GM21423 (cell line): ENCODE measurements at regions not wholly inside any gene's neighbourhood (a gene's known extent, or its start where the extent isn't known, plus 50 kb on each side); places are given as distances from the start of the nearest gene placed in this dataset.
"Not testable (repeated sequence)": the region's sequence is repeated elsewhere in the genome, so short reads cannot be mapped to it uniquely, and the experiment has no call there.

Source experiments
- ATAC-seq: cut with Tn5 transposase; IDR thresholded peaks from one replicate; pipeline ENCODE4 v1.9.1; 2021; ENCODE audit warnings: mild to moderate bottlenecking, moderate library complexity; ENCODE audit not compliant: unreplicated experiment

GRCh38 chr5:42868417-42868816 is 56.7 kb upstream of the SELENOP start:
- ATAC-seq, result not testable (repeated sequence)

GRCh38 chr5:42864749-42865148 is 53.1 kb upstream of the SELENOP start:
- ATAC-seq, result not testable (repeated sequence)
